CD1c-positive myeloid dendritic cell (primary cell): ENCODE measurements at regions not wholly inside any gene's neighbourhood (a gene's known extent, or its start where the extent isn't known, plus 50 kb on each side); places are given as distances from the start of the nearest gene placed in this dataset.
"Not testable (repeated sequence)": the region's sequence is repeated elsewhere in the genome, so short reads cannot be mapped to it uniquely, and the experiment has no call there.

Experiments
- DNase-seq: peaks from one replicate; pipeline ENCODE4 v3.0.0-alpha.2; 2016; ENCODE audit errors: extremely low spot score

DNA sequence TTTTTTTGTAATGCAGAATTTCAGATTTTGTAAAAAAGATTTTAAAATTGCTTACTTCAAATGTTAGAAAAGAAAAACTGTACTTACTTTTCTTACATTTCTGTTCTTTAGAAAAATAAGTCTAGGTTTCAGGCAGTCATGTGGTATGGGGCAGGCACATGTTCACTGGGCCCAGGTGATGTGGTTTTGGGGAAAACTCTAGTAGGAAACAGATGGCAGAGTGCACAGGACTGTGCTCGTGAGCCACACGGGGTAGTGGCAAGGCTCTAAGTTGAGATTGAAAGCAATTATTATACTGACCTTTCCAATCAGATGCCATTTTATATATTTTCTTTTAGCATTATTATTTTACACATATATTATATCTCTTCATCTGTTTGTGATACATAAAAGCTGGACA lies 1036.9 kb upstream of the TMEFF2 start:
- no peak for DNase-seq

DNA sequence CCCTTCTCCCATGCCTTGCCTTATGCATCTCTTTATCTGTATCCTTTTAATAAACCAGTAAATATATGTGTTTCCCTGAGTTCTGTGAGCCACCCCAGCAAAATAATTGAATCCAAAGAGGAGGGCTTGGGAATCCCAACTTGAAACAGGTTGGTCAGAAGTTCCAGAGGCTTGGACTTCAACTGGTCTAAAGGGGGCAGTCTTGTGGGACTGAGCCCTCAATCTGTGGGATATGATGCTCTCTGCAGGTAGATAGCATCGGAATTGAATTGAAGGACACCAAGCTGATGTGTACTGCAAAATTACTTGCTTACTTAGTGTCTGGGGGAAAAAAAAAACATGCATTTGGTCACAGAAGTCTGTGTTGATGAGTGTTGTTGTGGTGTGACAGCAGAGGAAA lies 1033.5 kb upstream of the TMEFF2 start:
- DNase-seq, result no peak

DNA sequence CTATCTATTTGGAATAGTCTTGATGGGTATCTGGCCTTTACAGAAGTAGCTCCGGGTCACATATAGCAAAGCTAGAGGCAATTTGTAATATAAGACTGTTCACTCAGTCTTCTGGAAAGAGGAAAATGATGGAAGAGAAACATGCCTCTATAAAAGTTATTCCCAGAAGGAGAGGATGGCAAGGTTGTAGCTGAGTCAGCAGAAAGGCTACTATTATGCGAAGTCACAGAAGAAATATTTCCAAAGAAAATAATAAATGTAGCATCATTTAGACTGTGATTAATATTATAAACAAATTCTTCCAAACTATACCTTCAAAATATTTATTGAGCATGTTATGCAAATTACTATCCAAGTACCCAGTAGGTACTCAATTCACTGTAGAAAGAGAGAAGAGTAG lies 1027.7 kb upstream of the TMEFF2 start:
- DNase-seq, result no peak

DNA sequence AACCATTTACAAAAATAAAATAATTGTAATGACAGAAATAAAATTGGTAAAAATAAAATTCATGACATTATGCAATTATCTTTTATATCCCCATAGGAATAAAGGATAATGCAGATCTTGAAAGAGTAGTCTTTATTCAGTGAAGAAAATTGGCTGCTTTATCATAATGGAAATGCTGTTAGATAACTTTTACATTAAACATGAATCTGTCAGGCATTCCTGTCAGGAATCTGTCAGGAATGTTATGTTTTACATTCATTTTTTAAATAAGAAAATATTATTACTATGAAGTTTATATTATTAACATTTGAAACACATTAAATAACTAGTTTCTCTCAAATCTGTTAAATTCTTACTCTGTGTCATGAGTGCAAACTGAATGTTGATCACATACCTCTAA lies 1024.7 kb upstream of the TMEFF2 start:
- no peak for DNase-seq

DNA sequence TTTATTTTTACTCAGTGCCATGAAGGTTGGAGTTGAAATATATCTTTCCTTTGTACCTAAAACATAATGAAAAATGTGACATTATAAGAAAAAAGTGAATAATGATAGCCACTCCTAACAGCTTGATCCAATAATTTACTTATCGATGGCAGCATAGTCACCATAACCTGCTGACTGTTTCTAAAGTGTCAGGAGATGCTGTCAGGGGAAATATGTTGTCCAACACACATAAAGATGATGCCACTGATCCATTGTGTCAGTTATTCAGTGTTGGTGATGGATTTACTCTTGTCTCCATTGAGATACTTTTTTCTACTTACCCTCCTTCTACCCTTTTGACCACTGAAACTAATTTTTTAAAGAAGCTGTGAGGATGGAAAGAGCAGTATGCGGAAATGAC lies 1006.9 kb upstream of the TMEFF2 start:
- DNase-seq, result no peak

DNA sequence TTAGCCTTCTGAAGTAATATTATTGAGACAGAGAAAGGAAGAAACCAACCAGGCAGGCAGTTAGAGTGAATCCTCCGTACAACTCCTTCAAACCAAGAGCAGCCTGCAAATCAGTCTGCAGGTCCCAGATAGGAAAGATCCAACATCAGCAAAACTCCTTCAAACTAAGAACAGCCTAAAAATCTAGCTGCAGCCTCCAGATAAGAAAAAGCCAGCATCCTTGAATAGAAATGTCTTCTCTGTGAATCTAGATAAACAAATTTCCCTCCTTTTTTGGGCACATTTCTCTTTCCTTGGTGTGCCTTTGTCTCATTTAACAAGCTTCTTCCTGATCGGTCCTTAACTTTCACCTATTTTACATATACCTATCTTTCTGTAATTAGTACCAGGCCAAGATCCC lies 1004.6 kb upstream of the TMEFF2 start:
- DNase-seq, result no peak

DNA sequence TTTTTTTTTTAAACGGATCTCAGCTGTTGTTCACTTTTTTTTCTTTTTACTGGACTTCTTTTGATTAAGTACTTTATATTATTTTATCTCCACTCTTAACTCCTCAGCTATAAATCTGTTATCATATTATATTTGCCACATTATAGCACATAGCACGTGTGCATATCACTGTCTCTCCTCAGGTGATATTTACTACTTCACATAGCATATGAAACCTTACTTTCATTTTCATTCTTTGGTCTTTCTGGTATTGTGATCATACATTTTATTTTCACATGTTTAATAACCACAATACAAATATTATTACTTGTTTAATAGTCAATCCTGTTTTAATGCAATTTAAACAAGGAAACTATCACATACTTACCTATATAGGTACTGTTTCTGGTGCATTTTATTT lies 993.1 kb upstream of the TMEFF2 start:
- DNase-seq, result no peak

DNA sequence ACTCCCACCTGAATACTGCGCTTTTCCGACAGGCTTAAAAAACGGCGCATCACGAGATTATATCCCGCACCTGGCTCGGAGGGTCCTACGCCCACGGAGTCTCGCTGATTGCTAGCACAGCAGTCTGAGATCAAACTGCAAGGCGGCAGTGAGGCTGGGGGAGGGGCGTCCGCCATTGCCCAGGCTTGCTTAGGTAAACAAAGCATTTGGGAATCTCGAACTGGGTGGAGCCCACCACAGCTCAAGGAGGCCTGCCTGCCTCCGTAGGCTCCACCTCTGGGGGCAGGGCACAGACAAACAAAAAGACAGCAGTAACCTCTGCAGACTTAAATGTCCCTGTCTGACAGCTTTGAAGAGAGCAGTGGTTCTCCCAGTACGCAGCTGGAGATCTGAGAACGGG lies 976.2 kb upstream of the TMEFF2 start:
- DNase-seq, result not testable (repeated sequence)

DNA sequence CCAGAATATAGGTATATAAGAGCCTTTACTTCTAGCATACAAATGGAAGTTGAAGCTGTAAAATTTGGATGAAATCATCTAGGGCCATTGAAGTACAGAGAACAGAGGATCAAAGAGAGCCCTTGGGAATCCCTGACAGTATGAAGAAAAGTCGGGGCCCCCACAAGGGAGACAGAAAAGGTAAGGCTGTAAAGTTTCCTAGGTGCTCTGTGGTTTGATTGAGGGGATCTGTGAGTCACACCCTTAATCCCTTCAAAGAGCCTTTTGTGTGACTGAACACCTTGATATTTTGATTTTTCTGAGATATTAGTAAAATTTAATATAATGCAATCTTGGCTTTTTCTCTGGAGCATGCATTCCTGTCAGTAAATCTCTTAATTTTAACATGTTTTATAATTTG lies 961.7 kb upstream of the TMEFF2 start:
- DNase-seq, result no peak

DNA sequence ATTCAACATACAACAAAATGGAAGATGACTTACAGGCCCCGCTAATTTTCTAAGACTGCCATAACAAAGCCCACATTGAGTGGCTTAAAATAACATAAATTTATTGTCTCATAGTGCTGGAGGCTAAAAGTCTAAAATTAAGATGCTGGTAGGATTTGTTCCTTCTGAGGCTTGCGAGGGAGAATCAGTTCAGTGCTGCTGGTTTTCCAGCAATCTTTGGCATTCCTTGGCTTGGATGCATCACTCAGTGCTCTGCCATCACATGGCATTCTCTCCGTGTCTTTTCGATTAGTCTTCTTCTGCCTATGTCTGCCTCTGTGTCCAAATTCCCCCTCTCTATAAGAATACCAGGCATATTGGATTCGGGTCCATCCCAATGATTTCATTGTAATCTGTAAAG lies 959.3 kb upstream of the TMEFF2 start:
- no peak for DNase-seq

DNA sequence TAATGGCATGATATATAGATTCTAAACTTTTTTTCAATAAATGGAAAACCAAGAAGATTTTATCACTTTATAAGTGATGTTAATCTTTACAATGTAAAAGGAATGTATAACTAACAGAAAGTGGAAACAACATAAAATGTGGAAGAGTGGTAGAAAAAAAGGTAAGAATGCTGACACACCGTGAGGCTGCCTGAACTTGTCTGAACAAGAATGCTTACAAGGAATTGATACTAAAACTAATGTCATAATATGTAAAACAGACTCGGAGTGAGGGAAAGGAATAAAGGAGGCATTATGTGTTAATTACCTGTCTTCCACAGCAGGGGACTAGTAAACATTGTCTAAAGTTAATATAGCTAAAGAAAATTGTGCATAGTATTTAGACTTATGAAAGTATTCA lies 958.8 kb upstream of the TMEFF2 start:
- no peak for DNase-seq

DNA sequence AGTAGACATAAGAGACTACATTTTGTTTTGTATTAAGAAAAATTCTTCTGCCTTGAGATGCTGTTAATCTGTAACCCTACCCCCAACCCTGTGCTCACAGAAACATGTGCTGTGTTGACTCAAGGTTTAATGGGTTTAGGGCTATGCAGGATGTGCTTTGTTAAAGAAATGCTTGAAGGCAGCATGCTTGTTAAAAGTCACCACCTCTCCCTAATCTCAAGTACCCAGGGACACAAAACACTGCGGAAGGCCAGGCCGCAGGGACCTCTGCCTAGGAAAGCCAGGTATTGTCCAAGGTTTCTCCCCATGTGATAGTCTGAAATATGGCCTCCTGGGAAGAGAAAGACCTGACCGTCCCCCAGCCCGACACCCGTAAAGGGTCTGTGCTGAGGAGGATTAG lies 947.7 kb upstream of the TMEFF2 start:
- DNase-seq, result not testable (repeated sequence)

DNA sequence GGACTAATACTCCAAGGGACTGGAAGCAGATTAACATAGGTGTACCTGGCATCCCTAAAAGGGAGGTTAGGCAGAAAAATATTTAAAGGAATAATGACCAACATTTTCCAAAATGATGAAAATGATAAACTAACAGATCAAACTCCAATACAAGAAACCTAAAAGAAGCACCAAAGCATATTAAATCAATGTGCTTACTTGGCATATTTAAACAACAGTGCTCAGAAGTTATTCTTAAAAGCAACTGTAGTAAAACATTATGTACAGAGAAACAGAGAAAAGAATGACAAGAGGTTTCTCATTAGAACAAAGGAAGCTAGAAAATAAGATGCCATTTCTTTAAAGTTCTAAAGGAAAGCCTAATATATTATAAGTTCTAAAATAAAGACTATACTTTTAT lies 947.3 kb upstream of the TMEFF2 start:
- no peak for DNase-seq

DNA sequence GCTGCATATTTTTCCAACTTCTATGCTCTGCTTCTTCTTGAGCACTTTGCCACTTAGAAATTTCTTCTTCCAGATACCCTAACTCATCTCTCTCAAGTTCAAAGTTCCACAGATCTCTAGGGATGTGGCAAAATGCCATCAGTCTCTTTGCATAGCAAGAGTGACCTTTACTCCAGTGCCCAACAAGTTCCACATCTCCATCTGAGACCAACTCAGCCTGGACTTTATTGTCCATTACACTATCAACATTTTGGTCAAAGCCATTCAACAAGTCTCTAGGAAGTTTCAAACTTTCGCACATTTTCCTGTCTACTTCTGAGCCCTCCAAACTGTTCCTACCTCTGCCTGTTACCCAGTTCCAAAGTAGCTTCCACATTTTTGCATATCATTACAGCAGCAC lies 946.2 kb upstream of the TMEFF2 start:
- DNase-seq, result not testable (repeated sequence)

DNA sequence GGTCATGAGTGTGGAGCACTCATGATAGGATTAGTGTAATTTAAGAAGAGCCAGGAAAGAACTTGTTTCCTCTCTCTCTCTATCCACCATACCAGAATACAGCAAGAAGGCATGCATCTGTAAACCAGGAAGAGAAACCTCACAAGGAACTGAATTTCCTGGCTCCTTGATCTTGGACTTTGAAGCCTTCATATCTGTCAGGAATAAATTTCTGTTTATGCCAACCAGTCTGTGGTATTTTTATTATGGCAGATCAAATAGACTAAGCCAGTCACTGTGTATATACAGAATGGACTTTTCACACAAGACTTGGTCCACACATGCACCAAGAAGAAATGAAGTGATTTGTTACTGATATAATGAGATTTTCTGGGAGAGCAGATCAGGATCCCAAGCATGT lies 930.1 kb upstream of the TMEFF2 start:
- no peak for DNase-seq

DNA sequence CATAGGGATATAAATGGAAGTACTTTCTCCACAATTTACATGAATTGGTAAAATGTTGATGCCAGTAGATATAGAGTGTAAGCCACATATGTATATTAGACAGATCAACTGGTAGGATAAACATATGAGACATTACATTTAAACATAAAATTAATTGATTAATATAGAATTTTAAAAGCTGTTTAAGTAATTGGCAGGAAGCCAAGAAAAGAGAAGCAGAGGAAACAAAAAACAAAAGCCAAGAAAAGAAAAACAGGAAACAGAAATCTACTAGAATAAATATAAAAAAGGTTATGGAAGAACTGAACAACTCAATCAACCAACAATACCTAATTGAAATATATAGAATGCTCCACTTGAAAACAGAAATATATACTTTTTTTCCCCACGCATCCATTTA lies 920.1 kb upstream of the TMEFF2 start:
- no peak for DNase-seq

DNA sequence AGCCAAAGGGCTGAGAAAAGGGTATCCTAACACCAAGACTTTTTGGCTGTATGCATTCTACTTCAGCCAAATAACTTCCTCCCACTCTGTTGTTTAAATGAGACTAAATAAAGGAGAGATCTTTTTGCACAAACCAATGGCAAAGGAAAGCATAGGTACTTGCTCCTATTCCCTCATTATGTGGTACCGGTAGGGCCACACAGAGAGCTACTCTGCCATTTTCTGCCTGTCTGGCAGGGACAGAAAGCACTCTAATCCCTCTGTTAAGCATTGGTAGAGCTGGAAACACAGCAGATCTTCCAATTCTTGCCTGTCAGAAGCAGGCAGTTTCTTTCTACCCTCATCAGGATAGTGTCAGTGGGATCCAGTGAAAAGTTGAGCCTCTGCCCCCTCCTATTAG lies 918.3 kb upstream of the TMEFF2 start:
- DNase-seq, result no peak

DNA sequence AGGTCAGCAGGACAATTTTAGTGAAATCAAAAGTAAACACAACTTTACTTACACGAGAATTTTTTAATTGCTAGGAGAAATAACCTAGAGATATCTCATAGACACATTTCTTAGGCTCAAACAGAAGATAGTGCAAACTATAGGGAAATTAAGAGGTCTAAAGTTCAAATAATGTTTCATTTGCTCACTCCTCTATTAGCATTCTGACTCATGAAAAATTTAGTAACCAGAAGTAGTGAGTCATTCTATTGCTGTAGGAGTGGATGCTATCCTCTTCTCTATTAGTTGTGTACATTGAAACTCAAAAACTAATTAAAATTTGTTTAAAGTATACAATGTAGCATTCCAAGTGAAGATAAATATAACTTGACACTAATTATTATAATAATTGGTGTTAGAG lies 908.3 kb upstream of the TMEFF2 start:
- DNase-seq, result no peak

DNA sequence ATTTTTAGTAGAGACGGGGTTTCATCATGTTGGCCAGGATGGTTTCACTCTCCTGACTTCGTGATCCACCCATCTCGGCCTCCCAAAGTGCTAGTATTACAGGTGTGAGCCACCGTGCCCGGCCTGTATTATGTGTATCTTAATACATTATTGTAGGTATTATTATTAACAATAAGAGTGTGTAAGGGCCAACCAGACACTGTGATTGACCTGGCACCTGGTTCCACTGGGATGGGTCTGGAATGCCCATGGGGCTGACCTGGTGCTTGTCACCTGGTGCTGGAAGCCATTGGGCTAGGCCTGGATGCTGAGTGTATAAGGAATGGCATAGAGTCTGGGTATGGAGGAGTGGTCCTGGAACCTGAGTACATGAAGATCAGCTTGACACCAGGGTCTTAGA lies 906.9 kb upstream of the TMEFF2 start:
- DNase-seq, result no peak

DNA sequence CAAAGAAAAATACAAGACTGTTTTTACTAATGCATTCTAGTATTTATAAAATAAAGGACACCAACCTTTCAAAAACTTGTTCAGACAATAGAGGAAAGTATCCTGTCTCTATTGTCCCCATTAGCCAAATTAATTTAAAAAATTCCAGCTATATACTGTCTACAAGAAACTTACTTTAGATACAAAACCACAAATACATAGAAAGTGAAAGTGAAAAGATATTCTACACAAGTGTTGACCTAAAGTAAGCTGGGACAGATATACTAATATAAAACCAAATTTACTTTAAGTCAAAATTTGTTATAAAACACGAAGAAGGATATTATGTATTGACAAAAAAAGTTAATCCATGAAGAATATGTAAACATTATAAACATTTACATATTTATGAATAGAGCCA lies 893.3 kb upstream of the TMEFF2 start:
- no peak for DNase-seq

DNA sequence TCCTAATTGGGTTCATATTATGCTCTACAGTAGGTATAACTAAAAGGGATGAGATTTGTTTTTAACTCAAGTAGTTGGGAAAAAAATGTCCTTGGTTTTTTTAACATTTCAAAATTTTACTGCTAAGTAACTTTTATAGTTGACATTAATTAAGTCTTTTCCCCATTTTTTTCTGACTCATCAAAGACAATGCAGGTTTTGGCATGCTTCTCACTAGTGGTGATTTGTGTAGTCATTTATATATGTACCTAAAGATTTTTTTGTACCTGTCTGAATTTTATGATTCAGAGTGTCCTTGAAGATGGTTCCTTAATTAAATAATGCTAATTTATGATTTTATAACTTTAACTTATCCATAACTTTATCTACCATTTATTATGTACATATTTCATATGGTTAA lies 882.3 kb upstream of the TMEFF2 start:
- DNase-seq, result no peak

DNA sequence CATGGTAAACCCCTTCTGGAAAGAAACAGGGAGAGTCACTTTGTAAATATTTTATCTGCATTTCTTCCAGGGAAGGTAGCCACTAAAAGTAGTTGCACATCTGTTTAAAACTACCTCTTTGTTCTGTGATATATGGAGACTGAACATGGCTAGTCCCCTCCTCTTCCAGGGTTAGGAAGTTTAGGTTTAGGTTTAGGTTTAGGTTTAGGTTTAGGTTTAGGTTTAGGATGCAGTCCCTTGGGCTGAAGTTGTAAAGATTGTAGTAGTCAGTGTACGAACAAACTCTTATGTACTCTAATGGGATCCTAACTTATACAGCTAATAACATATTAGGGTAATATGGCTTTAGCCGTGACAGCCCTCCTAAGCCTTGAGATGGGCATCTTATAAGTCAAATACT lies 880.2 kb upstream of the TMEFF2 start:
- DNase-seq, result no peak

DNA sequence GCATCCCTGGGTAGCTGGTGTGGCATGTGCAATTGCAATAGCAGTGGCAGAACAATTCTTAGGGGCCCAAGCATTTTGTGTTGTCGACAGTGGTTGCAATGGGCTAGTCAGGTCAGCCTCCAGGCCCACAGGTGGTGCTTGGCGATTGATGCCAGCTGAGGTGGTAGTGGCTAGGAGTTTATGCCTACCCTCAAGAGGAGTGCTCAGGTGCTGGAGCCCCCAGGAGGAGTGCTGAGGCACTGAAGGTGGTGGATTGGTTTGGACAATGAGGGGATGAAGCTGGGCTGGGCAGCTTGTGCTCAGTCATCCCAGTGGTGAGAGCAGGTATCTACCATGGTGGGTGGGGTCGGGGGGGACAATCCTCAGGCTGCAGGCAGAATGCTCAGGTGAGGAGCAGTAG lies 877.9 kb upstream of the TMEFF2 start:
- no peak for DNase-seq

DNA sequence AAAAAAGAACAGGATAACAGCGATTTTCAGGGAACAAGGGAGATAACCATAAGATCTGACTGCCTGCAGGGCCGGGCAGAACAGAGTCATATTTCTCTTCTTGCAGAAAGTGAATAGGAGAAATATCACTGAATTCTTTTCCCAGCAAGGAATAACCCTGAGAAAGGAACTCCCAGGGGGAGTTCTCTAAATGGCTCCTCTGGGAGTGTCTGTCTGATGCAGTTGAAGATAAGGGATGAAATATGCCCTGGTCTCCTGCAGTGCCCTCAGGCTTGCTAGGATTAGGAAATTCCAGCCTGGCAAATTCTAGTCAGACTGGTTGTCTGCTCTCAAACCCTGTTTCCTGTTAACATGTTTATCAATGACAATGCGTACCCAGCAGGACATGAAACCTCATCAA lies 830.8 kb upstream of the TMEFF2 start:
- DNase-seq, result not testable (repeated sequence)

DNA sequence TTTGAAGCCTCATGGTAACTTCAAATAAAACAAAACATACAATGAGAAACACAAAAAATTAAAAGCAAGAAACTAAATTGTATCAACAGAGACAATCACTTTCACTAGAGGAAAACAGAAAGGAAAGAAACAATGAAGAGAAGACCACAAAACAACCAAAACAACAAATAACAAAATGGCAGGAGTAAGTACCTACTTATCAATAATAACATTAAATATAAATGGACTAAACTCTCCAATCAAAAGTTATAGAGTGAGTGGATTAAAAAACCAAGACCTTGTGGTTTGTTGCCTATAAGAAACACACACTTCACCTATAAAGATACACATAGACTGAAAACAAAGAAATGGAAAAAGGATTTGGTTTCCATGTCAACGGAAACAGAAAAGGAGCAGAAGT lies 830.1 kb upstream of the TMEFF2 start:
- DNase-seq, result no peak
